ENCODE measurements at regions not wholly inside any gene's neighbourhood (a gene's known extent, or its start where the extent isn't known, plus 50 kb on each side); places are given as distances from the start of the nearest gene placed in this dataset.

- Mint-ChIP-seq H3K27ac (ENCODE audit: unreplicated experiment) (no peak overlapping the region), H3K9me3 (ENCODE audit: unreplicated experiment) (no peaks in the 10 kb centered on the region), H3K4me3 (ENCODE audit: unreplicated experiment) (no peak overlapping the region), H3K4me1 (ENCODE audit: unreplicated experiment) (no peaks in the 10 kb centered on the region), H3K36me3 (ENCODE audit: low read depth, unreplicated experiment) (no peaks in the 10 kb centered on the region), H3K27me3 (ENCODE audit: unreplicated experiment) (no peaks in the 10 kb centered on the region)
- TF ChIP-seq CTCF (IDR thresholded peaks at IDR 0.05; ENCODE audit: unreplicated experiment): no peak
- no peak for DNase-seq (ENCODE audit: low spot score)
Measured at GRCh38 chr15:53354874-53355273, 404.6 kb downstream of the WDR72 start.

- no peaks in the 10 kb centered on the region for H3K9me3 Mint-ChIP-seq (ENCODE audit: unreplicated experiment)
- H3K36me3 Mint-ChIP-seq (ENCODE audit: low read depth, unreplicated experiment): no peaks in the 10 kb centered on the region
- no peaks in the 10 kb centered on the region for H3K27me3 Mint-ChIP-seq (ENCODE audit: unreplicated experiment)
- TF ChIP-seq CTCF (IDR thresholded peaks at IDR 0.05; ENCODE audit: unreplicated experiment): no peak
- no peak overlapping the region for H3K27ac Mint-ChIP-seq (ENCODE audit: unreplicated experiment)
- peaks cover 4% of the 10 kb centered on the region for H3K4me1 Mint-ChIP-seq (ENCODE audit: unreplicated experiment)
- no peak for DNase-seq (ENCODE audit: low spot score)
- H3K4me3 Mint-ChIP-seq (ENCODE audit: unreplicated experiment): no peak overlapping the region
Measured at GRCh38 chr15:53351373-53351772, 408.1 kb downstream of the WDR72 start.

GRCh38 chr15:53346583-53346982, 412.9 kb downstream of the WDR72 start:
- H3K9me3 Mint-ChIP-seq (ENCODE audit: unreplicated experiment): no peaks in the 10 kb centered on the region
- H3K27me3 Mint-ChIP-seq (ENCODE audit: unreplicated experiment): peaks cover 5% of the 10 kb centered on the region
- H3K4me1 Mint-ChIP-seq (ENCODE audit: unreplicated experiment): peaks cover 14% of the 10 kb centered on the region
- no peak overlapping the region for H3K4me3 Mint-ChIP-seq (ENCODE audit: unreplicated experiment)
- no peaks in the 10 kb centered on the region for H3K36me3 Mint-ChIP-seq (ENCODE audit: low read depth, unreplicated experiment)
- H3K27ac Mint-ChIP-seq (ENCODE audit: unreplicated experiment): no peak overlapping the region
- DNase-seq (ENCODE audit: low spot score): no peak
- TF ChIP-seq CTCF (IDR thresholded peaks at IDR 0.05; ENCODE audit: unreplicated experiment): no peak

GRCh38 chr15:53331328-53332190, 427.9 kb downstream of the WDR72 start:
- peaks cover 2% of the 10 kb centered on the region for H3K27me3 Mint-ChIP-seq (ENCODE audit: unreplicated experiment)
- H3K9me3 Mint-ChIP-seq (ENCODE audit: unreplicated experiment): no peaks in the 10 kb centered on the region
- H3K4me3 Mint-ChIP-seq (ENCODE audit: unreplicated experiment): no peak overlapping the region
- no peak for DNase-seq (ENCODE audit: low spot score)
- H3K4me1 Mint-ChIP-seq (ENCODE audit: unreplicated experiment): peaks cover 5% of the 10 kb centered on the region
- H3K36me3 Mint-ChIP-seq (ENCODE audit: low read depth, unreplicated experiment): no peaks in the 10 kb centered on the region
- H3K27ac Mint-ChIP-seq (ENCODE audit: unreplicated experiment): no peak overlapping the region
- TF ChIP-seq CTCF (IDR thresholded peaks at IDR 0.05; ENCODE audit: unreplicated experiment): no peak

GRCh38 chr15:53328341-53328740, 431.1 kb downstream of the WDR72 start:
- Mint-ChIP-seq H3K4me1 (ENCODE audit: unreplicated experiment) (peaks cover 10% of the 10 kb centered on the region), H3K27me3 (ENCODE audit: unreplicated experiment) (peaks cover 2% of the 10 kb centered on the region), H3K27ac (ENCODE audit: unreplicated experiment) (no peak overlapping the region), H3K36me3 (ENCODE audit: low read depth, unreplicated experiment) (no peaks in the 10 kb centered on the region), H3K9me3 (ENCODE audit: unreplicated experiment) (no peaks in the 10 kb centered on the region), H3K4me3 (ENCODE audit: unreplicated experiment) (no peak overlapping the region)
- no peak for TF ChIP-seq CTCF (IDR thresholded peaks at IDR 0.05; ENCODE audit: unreplicated experiment)
- no peak for DNase-seq (ENCODE audit: low spot score)

Measured in endothelial cell (in vitro differentiated cells).